ENCODE measurements at regions not wholly inside any gene's neighbourhood (a gene's known extent, or its start where the extent isn't known, plus 50 kb on each side); places are given as distances from the start of the nearest gene placed in this dataset.
"Not testable (repeated sequence)": the region's sequence is repeated elsewhere in the genome, so short reads cannot be mapped to it uniquely, and the experiment has no call there.

DNA sequence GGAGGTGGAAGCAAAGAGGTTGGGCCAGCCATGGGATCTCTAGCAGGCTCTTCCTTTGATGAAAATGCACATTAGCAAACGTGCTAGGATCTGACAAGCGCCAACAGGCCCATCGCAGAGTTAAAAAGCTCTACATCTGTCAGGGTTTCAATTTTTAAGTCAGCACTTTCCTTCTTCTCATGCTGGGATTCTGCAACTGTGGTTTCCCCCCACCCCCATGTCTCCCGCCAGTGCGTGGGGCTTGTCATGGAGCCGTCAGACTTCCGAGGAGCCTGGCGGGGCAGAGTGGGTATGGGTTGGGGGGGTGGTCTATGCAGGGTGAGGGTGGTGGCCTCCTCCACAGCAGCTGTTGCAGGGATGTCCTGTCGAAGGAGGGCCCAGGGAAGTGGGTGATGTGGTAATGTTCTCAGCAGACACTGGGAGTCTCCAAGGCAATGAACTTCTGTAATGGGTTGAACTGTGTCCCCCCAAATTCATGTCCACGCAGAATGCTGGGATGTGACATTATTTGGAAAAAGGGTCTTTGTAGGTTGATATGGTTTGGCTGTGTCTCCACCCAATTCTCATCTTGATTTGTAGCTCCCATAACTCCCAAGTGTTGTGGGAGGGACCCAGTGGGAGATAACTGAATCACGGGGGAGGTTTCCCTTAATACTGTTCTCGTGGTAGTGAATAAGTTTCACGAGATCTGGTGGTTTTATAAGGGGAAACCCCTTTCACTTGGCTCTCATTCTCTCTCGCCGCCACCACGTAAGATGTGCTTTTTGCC lies 115.2 kb upstream of the MAP1LC3B2 start:
- DNase-seq (no peak), ATAC-seq (peak in 1 of 4 donors; percentile 15)
- intact Hi-C loops (cut with DNase I): no loop called here
- Histone ChIP-seq H3K36me3 (no peaks in the 10 kb centered on the region), H3K9me3 (no peaks in the 10 kb centered on the region), H3K27me3 (no peaks in the 10 kb centered on the region), H3K4me1 (no peaks in the 10 kb centered on the region), H3K4me3 (no peak overlapping the region), H3K27ac (no peak overlapping the region)
- TF ChIP-seq POLR2A (IDR thresholded peaks at IDR 0.05) (no peak), CTCF (IDR thresholded peaks at IDR 0.05) (no peak)
- 58% methylated on average over 15 of the region's 16 CpGs for WGBS (ENCODE audit: insufficient coverage, low coverage, low lambda C conversion rate, missing lambda C conversion rate)

GRCh38 chr12:116444590-116444943 lies 114.6 kb upstream of the MAP1LC3B2 start:
- Histone ChIP-seq H3K27ac (no peak overlapping the region), H3K36me3 (no peaks in the 10 kb centered on the region), H3K4me1 (no peaks in the 10 kb centered on the region), H3K4me3 (no peak overlapping the region), H3K27me3 (no peaks in the 10 kb centered on the region), H3K9me3 (no peaks in the 10 kb centered on the region)
- no peak for ATAC-seq
- intact Hi-C loops (cut with DNase I): no loop called here
- TF ChIP-seq CTCF (IDR thresholded peaks at IDR 0.05): no peak
- no peak for TF ChIP-seq POLR2A (IDR thresholded peaks at IDR 0.05)
- DNase-seq: no peak
- WGBS (ENCODE audit: insufficient coverage, low coverage, low lambda C conversion rate, missing lambda C conversion rate): 78% methylated on average over 5 of the region's 7 CpGs

GRCh38 chr12:116448165-116448739 lies 110.9 kb upstream of the MAP1LC3B2 start:
- H3K27me3 ChIP-seq: no peaks in the 10 kb centered on the region
- DNase-seq (no peak), ATAC-seq (peak; percentile 43 to 74 (median 52))
- intact Hi-C loops (cut with DNase I): no loop called here
- H3K4me3 ChIP-seq: no peak overlapping the region
- WGBS (ENCODE audit: insufficient coverage, low coverage, low lambda C conversion rate, missing lambda C conversion rate): 48% methylated on average over 9 of the region's 11 CpGs
- no peaks in the 10 kb centered on the region for H3K4me1 ChIP-seq
- TF ChIP-seq POLR2A (IDR thresholded peaks at IDR 0.05) (no peak), CTCF (IDR thresholded peaks at IDR 0.05) (no peak)
- no peak overlapping the region for H3K27ac ChIP-seq
- H3K9me3 ChIP-seq: no peaks in the 10 kb centered on the region
- H3K36me3 ChIP-seq: no peaks in the 10 kb centered on the region

DNA sequence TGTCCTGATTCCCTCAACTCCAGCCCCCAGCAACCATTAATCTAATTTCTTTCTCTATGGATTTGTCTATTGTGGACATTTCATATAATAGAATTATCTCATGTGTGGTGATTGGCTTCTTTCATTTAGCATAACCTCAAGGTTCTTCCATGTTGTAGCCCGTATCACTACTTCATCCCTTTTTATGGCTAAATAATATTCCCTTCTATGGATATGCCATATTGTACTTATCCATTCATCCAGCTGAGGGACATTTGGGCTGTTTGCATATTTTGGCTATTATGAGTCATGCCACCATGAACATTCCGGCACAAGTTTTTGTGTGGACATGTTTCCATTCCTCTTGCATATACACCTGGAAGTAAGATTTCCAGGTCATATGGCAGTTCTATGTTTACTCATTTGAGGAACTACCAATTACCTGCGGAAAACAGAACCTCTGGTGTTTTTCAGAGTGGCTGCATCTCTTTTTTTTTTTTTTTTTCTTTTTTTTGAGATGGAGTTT lies 108.7 kb upstream of the MAP1LC3B2 start:
- Histone ChIP-seq H3K27me3 (no peaks in the 10 kb centered on the region), H3K27ac (no peak overlapping the region), H3K9me3 (no peaks in the 10 kb centered on the region), H3K4me3 (no peak overlapping the region), H3K36me3 (no peaks in the 10 kb centered on the region), H3K4me1 (no peaks in the 10 kb centered on the region)
- TF ChIP-seq CTCF (IDR thresholded peaks at IDR 0.05) (no peak), POLR2A (IDR thresholded peaks at IDR 0.05) (no peak)
- ATAC-seq (no peak), DNase-seq (no peak)
- WGBS (ENCODE audit: insufficient coverage, low coverage, low lambda C conversion rate, missing lambda C conversion rate): 80% methylated on average over 3 of the region's 3 CpGs
- intact Hi-C loops (cut with DNase I): no loop called here

DNA sequence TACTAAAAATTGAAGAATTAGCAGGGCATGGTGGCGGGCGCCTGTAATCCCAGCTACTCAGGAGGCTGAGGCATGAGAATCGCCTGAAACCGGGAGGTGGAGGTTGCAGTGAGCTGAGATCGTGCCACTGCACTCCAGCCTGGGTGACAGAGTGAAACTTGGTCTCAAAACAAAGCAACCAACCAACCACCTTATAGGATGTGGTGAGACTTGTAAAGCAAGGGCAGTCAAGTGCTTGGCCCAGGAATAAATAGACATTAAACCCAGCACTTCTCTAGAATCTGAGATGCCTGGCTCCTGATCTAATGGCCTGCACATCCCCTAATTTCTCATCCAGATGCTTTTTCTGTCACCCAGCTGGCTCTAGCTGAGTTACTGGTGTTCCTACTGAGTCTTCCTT lies 106.2 kb upstream of the MAP1LC3B2 start:
- H3K9me3 ChIP-seq; ATAC-seq; H3K36me3 ChIP-seq; H3K27ac ChIP-seq; DNase-seq; H3K27me3 ChIP-seq; intact Hi-C loops (cut with DNase I); H3K4me3 ChIP-seq; H3K4me1 ChIP-seq: not testable (repeated sequence)
- 100% methylated on average over 2 of the region's 5 CpGs for WGBS (ENCODE audit: insufficient coverage, low coverage, low lambda C conversion rate, missing lambda C conversion rate)

All from right lobe of liver (tissue), 6 donors.